Activated naive CD4-positive, alpha-beta T cell treated with anti-CD3 and anti-CD28 coated beads, Interleukin-2, amount 50 U/mL, for 24 hours (primary cell): ENCODE measurements at regions not wholly inside any gene's neighbourhood (a gene's known extent, or its start where the extent isn't known, plus 50 kb on each side); places are given as distances from the start of the nearest gene placed in this dataset.

Source experiments
- H3K27ac Mint-ChIP-seq: one replicate; pipeline ENCODE4 v1.8.0; 2021; ENCODE audit warnings: mild to moderate bottlenecking, mixed read lengths
- H3K27me3 Mint-ChIP-seq: one replicate; pipeline ENCODE4 v1.8.0; 2021; ENCODE audit warnings: mixed read lengths
- H3K36me3 Mint-ChIP-seq: one replicate; pipeline ENCODE4 v1.8.0; 2021; ENCODE audit warnings: mixed read lengths
- H3K4me1 Mint-ChIP-seq: one replicate; pipeline ENCODE4 v1.8.0; 2021; ENCODE audit warnings: mixed read lengths
- H3K4me3 Mint-ChIP-seq: one replicate; pipeline ENCODE4 v1.8.0; 2021; ENCODE audit warnings: mild to moderate bottlenecking, mixed read lengths
- H3K9me3 Mint-ChIP-seq: one replicate; pipeline ENCODE4 v1.8.0; 2021; ENCODE audit warnings: mixed read lengths

GRCh38 chr4:38577462-38577861, 86.5 kb upstream of the KLF3 start:
- Mint-ChIP-seq H3K9me3 (no peaks in the 10 kb centered on the region), H3K4me3 (no peak overlapping the region), H3K27ac (no peak overlapping the region)

GRCh38 chr4:38581426-38582106, 82.4 kb upstream of the KLF3 start:
- H3K9me3 Mint-ChIP-seq, result no peaks in the 10 kb centered on the region
- H3K27me3 Mint-ChIP-seq, result no peaks in the 10 kb centered on the region
- peaks cover 1% of the 10 kb centered on the region for H3K36me3 Mint-ChIP-seq
- H3K4me1 Mint-ChIP-seq, result peaks cover 22% of the 10 kb centered on the region
- no peak overlapping the region for H3K4me3 Mint-ChIP-seq
- no peak overlapping the region for H3K27ac Mint-ChIP-seq

More at GRCh38 chr4:38577462-38577861, 86.5 kb upstream of the KLF3 start:
- peaks cover 2% of the 10 kb centered on the region for H3K36me3 Mint-ChIP-seq
- no peaks in the 10 kb centered on the region for H3K27me3 Mint-ChIP-seq
- peaks cover 23% of the 10 kb centered on the region for H3K4me1 Mint-ChIP-seq

GRCh38 chr4:38582445-38582844, 81.6 kb upstream of the KLF3 start:
- Mint-ChIP-seq H3K4me1 (peaks cover 17% of the 10 kb centered on the region), H3K4me3 (no peak overlapping the region), H3K27ac (no peak overlapping the region), H3K9me3 (no peaks in the 10 kb centered on the region), H3K36me3 (peaks cover 1% of the 10 kb centered on the region), H3K27me3 (no peaks in the 10 kb centered on the region)

GRCh38 chr4:38582889-38583470, 81.0 kb upstream of the KLF3 start:
- no peak overlapping the region for H3K4me3 Mint-ChIP-seq
- H3K9me3 Mint-ChIP-seq, result no peaks in the 10 kb centered on the region
- peaks cover 1% of the 10 kb centered on the region for H3K36me3 Mint-ChIP-seq
- H3K4me1 Mint-ChIP-seq, result peaks cover 17% of the 10 kb centered on the region
- no peak overlapping the region for H3K27ac Mint-ChIP-seq
- H3K27me3 Mint-ChIP-seq, result no peaks in the 10 kb centered on the region

- H3K36me3 Mint-ChIP-seq, result peaks cover 1% of the 10 kb centered on the region
- peaks cover 17% of the 10 kb centered on the region for H3K4me1 Mint-ChIP-seq
- no peak overlapping the region for H3K27ac Mint-ChIP-seq
- no peak overlapping the region for H3K4me3 Mint-ChIP-seq
- no peaks in the 10 kb centered on the region for H3K27me3 Mint-ChIP-seq
- H3K9me3 Mint-ChIP-seq, result no peaks in the 10 kb centered on the region
Measured at GRCh38 chr4:38585871-38586270, 78.1 kb upstream of the KLF3 start.

GRCh38 chr4:38587106-38587505, 76.9 kb upstream of the KLF3 start:
- H3K36me3 Mint-ChIP-seq, result peaks cover 4% of the 10 kb centered on the region
- no peaks in the 10 kb centered on the region for H3K27me3 Mint-ChIP-seq
- peaks cover 17% of the 10 kb centered on the region for H3K4me1 Mint-ChIP-seq
- no peak overlapping the region for H3K4me3 Mint-ChIP-seq
- no peaks in the 10 kb centered on the region for H3K9me3 Mint-ChIP-seq
- H3K27ac Mint-ChIP-seq, result no peak overlapping the region

- H3K4me3 Mint-ChIP-seq, result no peak overlapping the region
- H3K27me3 Mint-ChIP-seq, result no peaks in the 10 kb centered on the region
- H3K9me3 Mint-ChIP-seq, result no peaks in the 10 kb centered on the region
- no peak overlapping the region for H3K27ac Mint-ChIP-seq
- peaks cover 4% of the 10 kb centered on the region for H3K36me3 Mint-ChIP-seq
- H3K4me1 Mint-ChIP-seq, result peaks cover 7% of the 10 kb centered on the region
Measured at GRCh38 chr4:38590046-38590445, 74.0 kb upstream of the KLF3 start.

GRCh38 chr4:38591617-38592337, 72.2 kb upstream of the KLF3 start:
- H3K9me3 Mint-ChIP-seq, result no peaks in the 10 kb centered on the region
- no peak overlapping the region for H3K4me3 Mint-ChIP-seq
- H3K4me1 Mint-ChIP-seq, result no peaks in the 10 kb centered on the region
- peaks cover 3% of the 10 kb centered on the region for H3K36me3 Mint-ChIP-seq
- H3K27me3 Mint-ChIP-seq, result no peaks in the 10 kb centered on the region
- no peak overlapping the region for H3K27ac Mint-ChIP-seq

- Mint-ChIP-seq H3K27me3 (no peaks in the 10 kb centered on the region), H3K4me3 (no peak overlapping the region), H3K36me3 (no peaks in the 10 kb centered on the region), H3K9me3 (no peaks in the 10 kb centered on the region), H3K27ac (no peak overlapping the region), H3K4me1 (peaks cover 4% of the 10 kb centered on the region)
Measured at GRCh38 chr4:38598489-38598888, 65.5 kb upstream of the KLF3 start.

GRCh38 chr4:38600575-38600974, 63.4 kb upstream of the KLF3 start:
- Mint-ChIP-seq H3K27me3 (no peaks in the 10 kb centered on the region), H3K4me1 (peaks cover 18% of the 10 kb centered on the region), H3K9me3 (peaks cover 8% of the 10 kb centered on the region), H3K27ac (no peak overlapping the region), H3K36me3 (peaks cover 1% of the 10 kb centered on the region), H3K4me3 (no peak overlapping the region)

GRCh38 chr4:38601244-38601915, 62.6 kb upstream of the KLF3 start:
- H3K4me1 Mint-ChIP-seq, result peaks cover 26% of the 10 kb centered on the region
- H3K36me3 Mint-ChIP-seq, result peaks cover 1% of the 10 kb centered on the region
- H3K27ac Mint-ChIP-seq, result peak overlapping the region; percentile 69
- no peaks in the 10 kb centered on the region for H3K27me3 Mint-ChIP-seq
- H3K9me3 Mint-ChIP-seq, result peaks cover 8% of the 10 kb centered on the region
- no peak overlapping the region for H3K4me3 Mint-ChIP-seq

- H3K27me3 Mint-ChIP-seq, result no peaks in the 10 kb centered on the region
- peak overlapping the region; percentile 69 for H3K27ac Mint-ChIP-seq
- peaks cover 29% of the 10 kb centered on the region for H3K4me1 Mint-ChIP-seq
- H3K9me3 Mint-ChIP-seq, result peaks cover 8% of the 10 kb centered on the region
- H3K36me3 Mint-ChIP-seq, result peaks cover 1% of the 10 kb centered on the region
- H3K4me3 Mint-ChIP-seq, result no peak overlapping the region
Measured at GRCh38 chr4:38601916-38602291, 62.1 kb upstream of the KLF3 start.

GRCh38 chr4:38603652-38604051, 60.3 kb upstream of the KLF3 start:
- Mint-ChIP-seq H3K27me3 (no peaks in the 10 kb centered on the region), H3K27ac (no peak overlapping the region), H3K4me1 (peaks cover 27% of the 10 kb centered on the region), H3K4me3 (no peak overlapping the region), H3K36me3 (peaks cover 1% of the 10 kb centered on the region), H3K9me3 (peaks cover 8% of the 10 kb centered on the region)

- Mint-ChIP-seq H3K4me3 (no peak overlapping the region), H3K36me3 (peaks cover 1% of the 10 kb centered on the region), H3K27me3 (no peaks in the 10 kb centered on the region), H3K4me1 (peaks cover 33% of the 10 kb centered on the region), H3K27ac (peak overlapping the region; percentile 10), H3K9me3 (peaks cover 8% of the 10 kb centered on the region)
Measured at GRCh38 chr4:38605181-38605752, 58.7 kb upstream of the KLF3 start.

- Mint-ChIP-seq H3K36me3 (peaks cover 1% of the 10 kb centered on the region), H3K4me3 (no peak overlapping the region), H3K4me1 (peaks cover 39% of the 10 kb centered on the region), H3K27me3 (no peaks in the 10 kb centered on the region), H3K9me3 (peaks cover 8% of the 10 kb centered on the region), H3K27ac (no peak overlapping the region)
Measured at GRCh38 chr4:38605753-38606586, 58.0 kb upstream of the KLF3 start.
